B cell (primary cell): ENCODE measurements at regions not wholly inside any gene's neighbourhood (a gene's known extent, or its start where the extent isn't known, plus 50 kb on each side); places are given as distances from the start of the nearest gene placed in this dataset.

Experiments
- EZH2 ChIP-seq: IDR thresholded peaks from 2 replicates; pipeline ENCODE4 v1.6.1; 2012; ENCODE audit warnings: borderline replicate concordance, low read depth, mild to moderate bottlenecking, moderate library complexity, low read length; ENCODE audit not compliant: insufficient read depth, poor library complexity, severe bottlenecking
- TF ChIP-seq, protein P1 (sequence below): fragments of 200-600 bp; IDR thresholded peaks from one replicate; pipeline ENCODE4 v1.8.0; 2022; ENCODE audit warnings: antibody characterized with exemption, mild to moderate bottlenecking

DNA sequence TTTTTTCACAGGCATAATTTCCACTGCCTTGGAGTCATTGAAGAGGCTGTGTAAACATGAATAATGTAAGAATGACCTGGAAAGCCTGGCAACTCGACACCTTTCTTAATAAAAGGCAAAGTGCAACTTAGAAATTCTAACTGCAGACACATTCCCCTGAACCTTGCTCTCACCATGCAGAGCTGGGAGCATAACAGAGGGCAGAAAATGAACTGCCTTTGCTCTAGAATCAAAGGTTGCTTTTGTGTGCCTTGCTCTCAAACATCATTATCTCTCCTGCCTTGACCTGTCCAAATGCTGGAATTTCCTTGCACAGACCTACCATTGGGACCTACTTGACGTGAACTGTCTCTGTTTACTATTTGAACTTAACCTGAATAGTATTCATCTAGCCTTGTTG lies 462.0 kb upstream of the ZNF462 start:
- TF ChIP-seq, protein P1, sequence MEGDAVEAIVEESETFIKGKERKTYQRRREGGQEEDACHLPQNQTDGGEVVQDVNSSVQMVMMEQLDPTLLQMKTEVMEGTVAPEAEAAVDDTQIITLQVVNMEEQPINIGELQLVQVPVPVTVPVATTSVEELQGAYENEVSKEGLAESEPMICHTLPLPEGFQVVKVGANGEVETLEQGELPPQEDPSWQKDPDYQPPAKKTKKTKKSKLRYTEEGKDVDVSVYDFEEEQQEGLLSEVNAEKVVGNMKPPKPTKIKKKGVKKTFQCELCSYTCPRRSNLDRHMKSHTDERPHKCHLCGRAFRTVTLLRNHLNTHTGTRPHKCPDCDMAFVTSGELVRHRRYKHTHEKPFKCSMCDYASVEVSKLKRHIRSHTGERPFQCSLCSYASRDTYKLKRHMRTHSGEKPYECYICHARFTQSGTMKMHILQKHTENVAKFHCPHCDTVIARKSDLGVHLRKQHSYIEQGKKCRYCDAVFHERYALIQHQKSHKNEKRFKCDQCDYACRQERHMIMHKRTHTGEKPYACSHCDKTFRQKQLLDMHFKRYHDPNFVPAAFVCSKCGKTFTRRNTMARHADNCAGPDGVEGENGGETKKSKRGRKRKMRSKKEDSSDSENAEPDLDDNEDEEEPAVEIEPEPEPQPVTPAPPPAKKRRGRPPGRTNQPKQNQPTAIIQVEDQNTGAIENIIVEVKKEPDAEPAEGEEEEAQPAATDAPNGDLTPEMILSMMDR: no peak
- no peak for TF ChIP-seq EZH2
